ENCODE measurements at regions not wholly inside any gene's neighbourhood (a gene's known extent, or its start where the extent isn't known, plus 50 kb on each side); places are given as distances from the start of the nearest gene placed in this dataset.

GRCh38 chr1:209262631-209263030 lies 320.9 kb upstream of the CAMK1G start:
- DNase-seq (ENCODE audit: low spot score) (no peak), ATAC-seq (ENCODE audit: insufficient number of reproducible peaks, low FRiP score, low read depth) (no peak)
- Histone ChIP-seq H3K4me1 (ENCODE audit: control insufficient read depth in 1 of 2, low read depth in 2 of 2) (no peaks in the 10 kb centered on the region), H3K27ac (no peak overlapping the region), H3K27me3 (replicated peaks; ENCODE audit: insufficient read depth) (no peaks in the 10 kb centered on the region), H3K36me3 (no peaks in the 10 kb centered on the region), H3K4me3 (no peak overlapping the region), H3K9me3 (no peaks in the 10 kb centered on the region)
- no peak for TF ChIP-seq CTCF (IDR thresholded peaks at IDR 0.05)

GRCh38 chr1:209265301-209265700 lies 318.2 kb upstream of the CAMK1G start:
- DNase-seq (ENCODE audit: low spot score): no peak
- H3K4me3 ChIP-seq: no peak overlapping the region
- no peaks in the 10 kb centered on the region for H3K9me3 ChIP-seq
- TF ChIP-seq CTCF (IDR thresholded peaks at IDR 0.05): no peak
- no peak for ATAC-seq (ENCODE audit: insufficient number of reproducible peaks, low FRiP score, low read depth)
- no peaks in the 10 kb centered on the region for H3K36me3 ChIP-seq
- H3K4me1 ChIP-seq (ENCODE audit: control insufficient read depth in 1 of 2, low read depth in 2 of 2): no peaks in the 10 kb centered on the region
- H3K27me3 ChIP-seq (replicated peaks; ENCODE audit: insufficient read depth): no peaks in the 10 kb centered on the region
- no peak overlapping the region for H3K27ac ChIP-seq

- no peak for DNase-seq (ENCODE audit: low spot score)
- H3K4me1 ChIP-seq (ENCODE audit: control insufficient read depth in 1 of 2, low read depth in 2 of 2): no peaks in the 10 kb centered on the region
- no peaks in the 10 kb centered on the region for H3K27me3 ChIP-seq (replicated peaks; ENCODE audit: insufficient read depth)
- no peaks in the 10 kb centered on the region for H3K36me3 ChIP-seq
- H3K4me3 ChIP-seq: no peak overlapping the region
- ATAC-seq (ENCODE audit: insufficient number of reproducible peaks, low FRiP score, low read depth): no peak
- no peak overlapping the region for H3K27ac ChIP-seq
- no peaks in the 10 kb centered on the region for H3K9me3 ChIP-seq
- no peak for TF ChIP-seq CTCF (IDR thresholded peaks at IDR 0.05)
Measured at GRCh38 chr1:209266590-209267205, 316.8 kb upstream of the CAMK1G start.

GRCh38 chr1:209267968-209268367 lies 315.5 kb upstream of the CAMK1G start:
- Histone ChIP-seq H3K4me3 (no peak overlapping the region), H3K9me3 (no peaks in the 10 kb centered on the region), H3K27ac (no peak overlapping the region), H3K36me3 (no peaks in the 10 kb centered on the region), H3K27me3 (replicated peaks; ENCODE audit: insufficient read depth) (no peaks in the 10 kb centered on the region), H3K4me1 (ENCODE audit: control insufficient read depth in 1 of 2, low read depth in 2 of 2) (no peaks in the 10 kb centered on the region)
- no peak for TF ChIP-seq CTCF (IDR thresholded peaks at IDR 0.05)
- ATAC-seq (ENCODE audit: insufficient number of reproducible peaks, low FRiP score, low read depth) (no peak), DNase-seq (ENCODE audit: low spot score) (no peak)

GRCh38 chr1:209268479-209268878 lies 315.0 kb upstream of the CAMK1G start:
- Histone ChIP-seq H3K27ac (no peak overlapping the region), H3K4me3 (no peak overlapping the region), H3K36me3 (no peaks in the 10 kb centered on the region), H3K9me3 (no peaks in the 10 kb centered on the region), H3K27me3 (replicated peaks; ENCODE audit: insufficient read depth) (no peaks in the 10 kb centered on the region), H3K4me1 (ENCODE audit: control insufficient read depth in 1 of 2, low read depth in 2 of 2) (no peaks in the 10 kb centered on the region)
- DNase-seq (ENCODE audit: low spot score) (no peak), ATAC-seq (ENCODE audit: insufficient number of reproducible peaks, low FRiP score, low read depth) (no peak)
- TF ChIP-seq CTCF (IDR thresholded peaks at IDR 0.05): no peak

Measured in thoracic aorta (tissue), 2 donors.